ENCODE measurements at regions not wholly inside any gene's neighbourhood (a gene's known extent, or its start where the extent isn't known, plus 50 kb on each side); places are given as distances from the start of the nearest gene placed in this dataset.

GRCh38 chr20:50338479-50339391 lies 148.1 kb downstream of the CEBPB start:
- no peak for DNase-seq (ENCODE audit: extremely low read depth, low read depth)

GRCh38 chr20:50339466-50339901 lies 148.9 kb downstream of the CEBPB start:
- DNase-seq (ENCODE audit: extremely low read depth, low read depth): no peak
- no peak for TF ChIP-seq CTCF (IDR thresholded peaks at IDR 0.05; ENCODE audit: low read depth, low read length)

More at GRCh38 chr20:50338479-50339391, 148.1 kb downstream of the CEBPB start:
- TF ChIP-seq CTCF (IDR thresholded peaks at IDR 0.05; ENCODE audit: low read depth, low read length): no peak

- TF ChIP-seq CTCF (IDR thresholded peaks at IDR 0.05; ENCODE audit: low read depth, low read length): no peak
- no peak for DNase-seq (ENCODE audit: extremely low read depth, low read depth)
Observed at GRCh38 chr20:50340541-50340940, 149.9 kb downstream of the CEBPB start.

- DNase-seq (ENCODE audit: extremely low read depth, low read depth): no peak
- TF ChIP-seq CTCF (IDR thresholded peaks at IDR 0.05; ENCODE audit: low read depth, low read length): no peak
Observed at GRCh38 chr20:50341050-50341449, 150.4 kb downstream of the CEBPB start.

- no peak for DNase-seq (ENCODE audit: extremely low read depth, low read depth)
- TF ChIP-seq CTCF (IDR thresholded peaks at IDR 0.05; ENCODE audit: low read depth, low read length): no peak
Observed at GRCh38 chr20:50341880-50342637, 151.4 kb downstream of the CEBPB start.

- no peak for DNase-seq (ENCODE audit: extremely low read depth, low read depth)
- no peak for TF ChIP-seq CTCF (IDR thresholded peaks at IDR 0.05; ENCODE audit: low read depth, low read length)
Observed at GRCh38 chr20:50342638-50343102, 152.0 kb downstream of the CEBPB start.

- no peak for DNase-seq (ENCODE audit: extremely low read depth, low read depth)
- no peak for TF ChIP-seq CTCF (IDR thresholded peaks at IDR 0.05; ENCODE audit: low read depth, low read length)
Observed at GRCh38 chr20:50343125-50343489, 152.5 kb downstream of the CEBPB start.
